ENCODE measurements at regions not wholly inside any gene's neighbourhood (a gene's known extent, or its start where the extent isn't known, plus 50 kb on each side); places are given as distances from the start of the nearest gene placed in this dataset.

- Histone ChIP-seq H3K9ac (no peak overlapping the region), H3K4me3 (ENCODE audit: low read depth, low read length) (no peak overlapping the region), H3K4me2 (ENCODE audit: low read length) (no peak overlapping the region), H3K9me3 (ENCODE audit: control insufficient read depth, low read length) (no peaks in the 10 kb centered on the region), H3K4me1 (no peaks in the 10 kb centered on the region), H3K27me3 (ENCODE audit: control insufficient read depth, insufficient read depth, low read length) (no peaks in the 10 kb centered on the region), H2AFZ (no peak overlapping the region), H3K36me3 (ENCODE audit: control insufficient read depth, insufficient read depth, low read length) (no peaks in the 10 kb centered on the region), H3K79me2 (no peaks in the 10 kb centered on the region), H3K27ac (no peak overlapping the region)
- TF ChIP-seq CTCF (IDR thresholded peaks at IDR 0.05) = no peak
Observed at GRCh38 chr6:133688705-133689492, 200.0 kb upstream of the TCF21 start.

- TF ChIP-seq CTCF (IDR thresholded peaks at IDR 0.05) = no peak
- Histone ChIP-seq H3K4me2 (ENCODE audit: low read length) (no peak overlapping the region), H3K27me3 (ENCODE audit: control insufficient read depth, insufficient read depth, low read length) (no peaks in the 10 kb centered on the region), H3K4me1 (no peaks in the 10 kb centered on the region), H3K9ac (no peak overlapping the region), H3K4me3 (ENCODE audit: low read depth, low read length) (no peak overlapping the region), H2AFZ (no peak overlapping the region), H3K9me3 (ENCODE audit: control insufficient read depth, low read length) (no peaks in the 10 kb centered on the region), H3K27ac (no peak overlapping the region), H3K79me2 (no peaks in the 10 kb centered on the region), H3K36me3 (ENCODE audit: control insufficient read depth, insufficient read depth, low read length) (no peaks in the 10 kb centered on the region)
Observed at GRCh38 chr6:133689863-133690262, 199.1 kb upstream of the TCF21 start.

- Histone ChIP-seq H3K27ac (no peak overlapping the region), H3K27me3 (ENCODE audit: control insufficient read depth, insufficient read depth, low read length) (no peaks in the 10 kb centered on the region), H3K79me2 (no peaks in the 10 kb centered on the region), H2AFZ (no peak overlapping the region), H3K9ac (no peak overlapping the region), H3K36me3 (ENCODE audit: control insufficient read depth, insufficient read depth, low read length) (no peaks in the 10 kb centered on the region), H3K4me1 (no peaks in the 10 kb centered on the region), H3K4me3 (ENCODE audit: low read depth, low read length) (no peak overlapping the region), H3K4me2 (ENCODE audit: low read length) (no peak overlapping the region), H3K9me3 (ENCODE audit: control insufficient read depth, low read length) (no peaks in the 10 kb centered on the region)
- TF ChIP-seq CTCF (IDR thresholded peaks at IDR 0.05) = no peak
Observed at GRCh38 chr6:133693565-133693964, 195.3 kb upstream of the TCF21 start.

GRCh38 chr6:133697185-133697584, 191.7 kb upstream of the TCF21 start:
- Histone ChIP-seq H3K4me1 (no peaks in the 10 kb centered on the region), H3K4me2 (ENCODE audit: low read length) (no peak overlapping the region), H2AFZ (no peak overlapping the region), H3K27me3 (ENCODE audit: control insufficient read depth, insufficient read depth, low read length) (no peaks in the 10 kb centered on the region), H3K36me3 (ENCODE audit: control insufficient read depth, insufficient read depth, low read length) (no peaks in the 10 kb centered on the region), H3K9me3 (ENCODE audit: control insufficient read depth, low read length) (no peaks in the 10 kb centered on the region), H3K4me3 (ENCODE audit: low read depth, low read length) (no peak overlapping the region), H3K9ac (no peak overlapping the region), H3K27ac (no peak overlapping the region), H3K79me2 (no peaks in the 10 kb centered on the region)
- no peak for TF ChIP-seq CTCF (IDR thresholded peaks at IDR 0.05)

GRCh38 chr6:133697666-133698065, 191.2 kb upstream of the TCF21 start:
- H3K4me2 ChIP-seq (ENCODE audit: low read length) = no peak overlapping the region
- no peak overlapping the region for H3K27ac ChIP-seq
- no peak for TF ChIP-seq CTCF (IDR thresholded peaks at IDR 0.05)
- no peaks in the 10 kb centered on the region for H3K9me3 ChIP-seq (ENCODE audit: control insufficient read depth, low read length)
- no peak overlapping the region for H2AFZ ChIP-seq
- no peaks in the 10 kb centered on the region for H3K4me1 ChIP-seq
- H3K79me2 ChIP-seq = no peaks in the 10 kb centered on the region
- no peak overlapping the region for H3K9ac ChIP-seq
- H3K4me3 ChIP-seq (ENCODE audit: low read depth, low read length) = no peak overlapping the region
- H3K36me3 ChIP-seq (ENCODE audit: control insufficient read depth, insufficient read depth, low read length) = no peaks in the 10 kb centered on the region
- H3K27me3 ChIP-seq (ENCODE audit: control insufficient read depth, insufficient read depth, low read length) = no peaks in the 10 kb centered on the region
